NCI-H2081 (cell line): ENCODE measurements at regions not wholly inside any gene's neighbourhood (a gene's known extent, or its start where the extent isn't known, plus 50 kb on each side); places are given as distances from the start of the nearest gene placed in this dataset.
"Not testable (repeated sequence)": the region's sequence is repeated elsewhere in the genome, so short reads cannot be mapped to it uniquely, and the experiment has no call there.

ENCODE experiments used
- DNase-seq, 2 experiments: peaks; one replicate each; lab custom pipeline; 2025; lab: John Stamatoyannopoulos, UW

- DNase-seq, result no peak
Observed at GRCh38 chr1:8144323-8144722, 118.2 kb upstream of the ERRFI1 start.

GRCh38 chr1:8142955-8143629 lies 117.0 kb upstream of the ERRFI1 start:
- DNase-seq, result no peak

- DNase-seq, result no peak
Observed at GRCh38 chr1:8139941-8140340, 113.8 kb upstream of the ERRFI1 start.

GRCh38 chr1:8139383-8139782 lies 113.3 kb upstream of the ERRFI1 start:
- DNase-seq, result no peak

GRCh38 chr1:8138673-8139072 lies 112.6 kb upstream of the ERRFI1 start:
- no peak for DNase-seq

- DNase-seq, result no peak
Observed at GRCh38 chr1:8137481-8138244, 111.6 kb upstream of the ERRFI1 start.

- DNase-seq, result no peak
Observed at GRCh38 chr1:8136766-8137165, 110.7 kb upstream of the ERRFI1 start.

GRCh38 chr1:8135250-8135649 lies 109.1 kb upstream of the ERRFI1 start:
- no peak for DNase-seq

GRCh38 chr1:8134546-8135235 lies 108.6 kb upstream of the ERRFI1 start:
- no peak for DNase-seq

GRCh38 chr1:8133657-8134430 lies 107.7 kb upstream of the ERRFI1 start:
- DNase-seq, result no peak

GRCh38 chr1:8133190-8133589 lies 107.1 kb upstream of the ERRFI1 start:
- DNase-seq, result no peak

GRCh38 chr1:8127171-8127641 lies 101.1 kb upstream of the ERRFI1 start:
- no peak for DNase-seq

- DNase-seq, result no peak
Observed at GRCh38 chr1:8122477-8123407, 96.6 kb upstream of the ERRFI1 start.

GRCh38 chr1:8122160-8122476 lies 96.0 kb upstream of the ERRFI1 start:
- DNase-seq, result no peak

- DNase-seq, result no peak
Observed at GRCh38 chr1:8121261-8122159, 95.4 kb upstream of the ERRFI1 start.

- no peak for DNase-seq
Observed at GRCh38 chr1:8120693-8121260, 94.7 kb upstream of the ERRFI1 start.

- not testable (repeated sequence) for DNase-seq
Observed at GRCh38 chr1:8118736-8119135, 92.6 kb upstream of the ERRFI1 start.

- no peak for DNase-seq
Observed at GRCh38 chr1:8118031-8118451, 91.9 kb upstream of the ERRFI1 start.

- no peak for DNase-seq
Observed at GRCh38 chr1:8116894-8117264, 90.8 kb upstream of the ERRFI1 start.

GRCh38 chr1:8115769-8116167 lies 89.7 kb upstream of the ERRFI1 start:
- DNase-seq, result no peak
